H1 (cell line): ENCODE measurements at regions not wholly inside any gene's neighbourhood (a gene's known extent, or its start where the extent isn't known, plus 50 kb on each side); places are given as distances from the start of the nearest gene placed in this dataset.

Source experiments
- CHD2 ChIP-seq: IDR thresholded peaks from 2 replicates; pipeline ENCODE4 v1.6.1; 2012; ENCODE audit warnings: low read length, improper control_type of control experiment
- GABPA ChIP-seq: IDR thresholded peaks from 2 replicates; pipeline ENCODE4 v1.6.1; 2011; ENCODE audit warnings: mild to moderate bottlenecking, low read length, moderate library complexity, borderline replicate concordance; ENCODE audit not compliant: insufficient read depth
- POLR2A ChIP-seq, 2 experiments: IDR thresholded peaks; 1 replicate in 1 of 2; 2 replicates in 1 of 2; pipeline ENCODE4 v1.6.1; 2011; ENCODE audit warnings: low read depth in 2 of 2, low read length in 2 of 2, mild to moderate bottlenecking in 2 of 2; ENCODE audit errors: control extremely low read depth in 1 of 2
- RFX5 ChIP-seq: IDR thresholded peaks from 2 replicates; pipeline ENCODE4 v1.6.1; 2011; ENCODE audit warnings: low read depth, low read length, improper control_type of control experiment, borderline replicate concordance

- no peak for TF ChIP-seq POLR2A (IDR thresholded peaks at IDR 0.05; ENCODE audit: control extremely low read depth in 1 of 2, low read depth in 2 of 2, low read length in 2 of 2)
- TF ChIP-seq GABPA = no peak
- no peak for TF ChIP-seq CHD2
- TF ChIP-seq RFX5 = no peak
Observed at GRCh38 chr2:114203679-114204078, 238.8 kb upstream of the DPP10 start.
